H7 (cell line): ENCODE measurements at regions not wholly inside any gene's neighbourhood (a gene's known extent, or its start where the extent isn't known, plus 50 kb on each side); places are given as distances from the start of the nearest gene placed in this dataset.

Experiments used
- DNase-seq: peaks from one replicate; pipeline ENCODE4 v3.0.0; 2012
- H3K27me3 ChIP-seq: 2 replicates; pipeline ENCODE4 v1.6.0; 2011; ENCODE audit warnings: mild to moderate bottlenecking, low read length; ENCODE audit not compliant: control insufficient read depth, insufficient read depth
- H3K36me3 ChIP-seq: replicated peaks from 2 replicates; pipeline ENCODE4 v1.5.1; 2011; ENCODE audit warnings: low read length; ENCODE audit not compliant: control insufficient read depth, insufficient read depth
- H3K4me3 ChIP-seq: 2 replicates; pipeline ENCODE4 v1.5.1; 2011; ENCODE audit warnings: low read depth, mild to moderate bottlenecking, control low read depth, low read length, moderate library complexity; ENCODE audit not compliant: insufficient read depth

GRCh38 chr9:12085399-12085798, 607.8 kb upstream of the TYRP1 start:
- H3K36me3 ChIP-seq: no peaks in the 10 kb centered on the region
- peak; percentile 2 for DNase-seq
- H3K27me3 ChIP-seq: no peaks in the 10 kb centered on the region
- no peak overlapping the region for H3K4me3 ChIP-seq

DNA sequence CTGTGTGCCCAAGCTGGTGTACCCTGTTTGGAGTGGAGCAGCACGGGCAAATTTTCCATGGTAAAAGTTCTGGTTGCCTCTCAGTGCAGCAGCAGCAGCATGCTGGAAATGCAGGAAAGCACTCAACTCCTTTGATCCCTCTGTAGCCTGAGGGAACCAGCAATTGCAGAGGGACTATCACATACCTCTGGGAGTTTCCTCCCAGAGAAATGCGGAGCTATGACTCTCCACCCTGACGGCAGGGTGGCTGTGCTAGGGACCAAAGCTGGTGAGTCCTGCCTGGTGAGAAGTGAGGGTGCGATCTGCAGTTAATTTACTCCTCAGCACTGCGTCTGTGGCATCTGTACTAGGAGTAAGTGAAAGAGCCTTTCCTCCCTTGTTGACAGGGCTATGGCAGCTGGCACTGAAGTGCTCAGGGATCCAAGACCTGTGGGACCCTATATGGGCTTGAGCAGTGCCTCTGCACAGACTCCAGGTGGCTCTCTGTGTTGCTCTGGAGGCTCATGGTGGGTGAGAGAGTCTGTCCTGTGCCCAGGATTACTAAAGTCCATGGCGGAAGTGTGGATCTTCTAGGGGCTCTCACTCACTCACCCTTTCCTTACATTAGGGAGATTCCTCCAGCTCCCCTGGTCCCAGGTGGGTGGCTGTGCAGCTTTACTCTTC, 601.2 kb upstream of the TYRP1 start:
- no peak overlapping the region for H3K4me3 ChIP-seq
- DNase-seq: peak; percentile 1
- no peaks in the 10 kb centered on the region for H3K36me3 ChIP-seq
- H3K27me3 ChIP-seq: no peaks in the 10 kb centered on the region

DNA sequence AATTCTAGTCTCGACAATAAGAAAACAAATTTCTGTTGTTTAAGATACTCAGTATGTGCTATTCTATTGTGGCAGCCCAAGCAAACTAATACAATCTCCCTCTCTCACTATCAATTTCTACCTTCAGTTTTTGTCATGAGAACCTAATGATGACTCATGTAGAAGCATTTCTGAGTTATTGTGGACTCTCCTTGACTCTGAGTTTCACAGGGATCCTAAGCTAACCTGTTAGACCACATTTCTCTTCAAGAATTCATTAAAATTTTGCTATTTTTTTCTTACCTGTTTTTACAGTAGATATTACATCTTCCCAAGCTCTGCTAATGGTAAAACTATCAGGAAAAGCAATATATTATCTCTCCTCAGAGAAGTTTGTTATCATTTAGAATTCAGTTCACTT, 599.1 kb upstream of the TYRP1 start:
- H3K4me3 ChIP-seq: no peak overlapping the region
- DNase-seq: no peak
- H3K36me3 ChIP-seq: no peaks in the 10 kb centered on the region
- no peaks in the 10 kb centered on the region for H3K27me3 ChIP-seq

DNA sequence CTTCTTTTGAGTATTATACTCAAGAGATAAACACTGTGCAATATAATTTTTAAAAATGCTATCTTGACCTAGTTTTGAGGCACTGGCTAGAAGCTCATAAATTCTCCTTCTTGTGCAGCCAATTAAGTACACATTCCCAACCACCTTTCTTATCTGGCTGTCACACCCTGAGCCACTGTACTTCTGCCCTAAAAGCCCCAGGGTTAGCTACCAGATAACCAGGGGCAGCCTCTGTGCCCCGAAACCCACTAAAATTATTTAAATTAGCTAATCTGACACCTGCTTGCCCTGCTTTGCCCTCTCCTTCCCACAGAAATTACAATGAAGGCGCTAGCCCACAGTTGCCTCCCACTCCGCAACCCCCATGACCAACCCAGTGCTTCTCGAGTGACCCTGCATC, 597.3 kb upstream of the TYRP1 start:
- Histone ChIP-seq H3K27me3 (no peaks in the 10 kb centered on the region), H3K36me3 (no peaks in the 10 kb centered on the region), H3K4me3 (no peak overlapping the region)
- no peak for DNase-seq

- Histone ChIP-seq H3K4me3 (no peak overlapping the region), H3K36me3 (no peaks in the 10 kb centered on the region), H3K27me3 (no peaks in the 10 kb centered on the region)
- no peak for DNase-seq
Measured at GRCh38 chr9:12133416-12133815, 559.8 kb upstream of the TYRP1 start.

DNA sequence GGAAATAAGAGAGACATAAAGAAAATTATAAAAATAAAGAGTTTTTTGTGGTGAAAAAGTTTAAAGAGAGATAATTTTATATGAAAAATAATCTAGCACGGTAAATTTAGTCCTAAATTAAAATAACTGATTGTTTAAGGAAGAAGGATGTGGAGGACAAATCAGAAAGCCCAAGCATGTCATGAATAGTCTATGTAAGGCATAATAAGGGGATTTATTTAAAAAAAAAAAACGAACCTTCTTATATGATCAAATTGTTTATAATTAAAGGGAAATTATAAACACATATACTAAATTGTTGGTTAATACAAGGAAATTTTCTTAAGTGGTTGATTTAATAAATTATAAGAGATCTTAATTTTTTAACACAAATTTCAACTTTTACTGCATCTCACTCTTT, 551.8 kb upstream of the TYRP1 start:
- Histone ChIP-seq H3K27me3 (no peaks in the 10 kb centered on the region), H3K4me3 (no peak overlapping the region), H3K36me3 (no peaks in the 10 kb centered on the region)
- no peak for DNase-seq

DNA sequence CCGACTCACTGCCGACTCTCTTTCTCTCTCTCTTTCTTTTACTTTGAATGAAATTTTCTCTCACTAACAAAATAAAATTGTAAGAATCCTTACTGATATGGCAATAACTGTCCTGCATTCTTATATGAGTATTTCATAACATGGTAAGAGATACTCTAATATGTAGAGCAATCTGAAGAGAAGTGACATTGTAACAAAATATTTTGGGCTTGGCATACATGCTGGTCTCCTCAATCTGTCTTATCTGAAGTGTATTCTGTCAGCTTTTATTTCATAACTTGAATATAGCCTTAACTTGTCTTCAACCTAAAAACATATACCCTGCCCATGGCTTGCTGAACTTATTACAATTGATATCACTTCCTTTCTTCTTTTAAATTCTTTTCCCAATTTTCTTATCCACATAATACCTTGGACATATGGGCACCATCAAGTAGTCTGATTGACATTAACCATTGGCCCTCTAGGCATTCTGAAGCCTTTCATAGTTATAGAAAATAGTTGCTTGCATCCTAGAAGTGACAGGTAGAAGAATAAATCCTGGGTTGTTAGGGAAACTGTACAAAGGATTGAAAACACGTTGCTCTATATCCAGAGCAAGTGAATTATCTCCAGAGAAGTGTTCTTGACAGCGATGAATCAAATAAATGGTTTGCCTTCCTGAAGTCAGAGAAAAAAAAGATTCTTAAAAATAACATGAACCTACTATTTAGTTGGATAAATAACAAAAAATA, 537.6 kb upstream of the TYRP1 start:
- DNase-seq: no peak
- Histone ChIP-seq H3K4me3 (no peak overlapping the region), H3K27me3 (no peaks in the 10 kb centered on the region), H3K36me3 (no peaks in the 10 kb centered on the region)

- H3K4me3 ChIP-seq: no peak overlapping the region
- H3K27me3 ChIP-seq: no peaks in the 10 kb centered on the region
- DNase-seq: no peak
- H3K36me3 ChIP-seq: no peaks in the 10 kb centered on the region
Measured at GRCh38 chr9:12162181-12162815, 530.9 kb upstream of the TYRP1 start.

DNA sequence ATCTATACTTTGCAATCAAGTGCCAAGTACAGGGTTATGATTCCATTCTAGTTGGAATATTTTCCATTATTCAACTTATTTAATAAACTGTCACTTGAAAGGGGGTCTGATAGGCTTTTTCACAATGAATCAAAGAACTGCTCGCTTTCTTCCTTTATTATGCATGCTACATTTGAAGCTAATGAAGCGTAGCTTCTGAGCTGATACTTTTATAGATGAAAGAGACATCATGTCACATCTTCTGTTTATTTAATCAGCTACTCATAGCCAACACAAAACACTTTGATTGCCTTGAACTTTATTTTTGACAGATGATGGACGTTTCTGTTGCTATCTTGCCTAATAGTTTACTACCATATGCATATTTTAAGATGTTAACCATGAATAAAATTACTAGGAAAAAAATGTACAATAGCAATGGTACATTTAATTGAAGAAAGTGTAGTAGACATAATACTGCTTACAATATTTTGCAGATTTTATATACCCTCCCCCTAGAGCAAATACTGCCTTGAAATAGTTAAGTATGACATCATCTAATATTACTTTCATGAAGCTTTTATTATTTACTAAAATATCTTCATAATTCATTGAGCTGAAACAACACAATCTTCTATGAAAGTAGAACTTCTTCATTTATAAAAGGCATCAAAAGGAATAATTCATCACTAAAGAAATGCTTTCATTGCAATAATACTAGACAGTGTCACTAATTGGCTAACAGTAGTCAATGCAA, 529.3 kb upstream of the TYRP1 start:
- H3K4me3 ChIP-seq: no peak overlapping the region
- DNase-seq: no peak
- no peaks in the 10 kb centered on the region for H3K27me3 ChIP-seq
- H3K36me3 ChIP-seq: no peaks in the 10 kb centered on the region

DNA sequence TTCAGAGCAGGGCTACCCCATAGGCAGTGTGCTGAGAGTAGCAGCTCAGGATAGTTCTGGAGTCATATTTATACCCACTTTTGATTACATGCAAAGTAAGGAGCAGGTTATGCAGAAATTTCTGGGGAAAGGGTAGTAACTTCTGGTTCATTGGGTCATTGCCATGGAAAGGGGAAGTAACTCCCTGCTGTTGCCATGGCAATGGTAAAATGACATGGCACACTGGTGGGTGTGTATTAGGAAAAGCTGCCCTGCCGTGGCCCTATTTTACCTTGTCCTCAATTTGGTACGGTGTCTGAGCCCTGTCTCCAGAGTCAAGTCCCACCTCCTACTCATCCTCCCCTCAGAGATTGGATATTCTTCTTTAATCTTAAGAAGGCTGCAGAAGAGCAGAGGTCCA, 526.7 kb upstream of the TYRP1 start:
- no peak overlapping the region for H3K4me3 ChIP-seq
- H3K36me3 ChIP-seq: no peaks in the 10 kb centered on the region
- no peak for DNase-seq
- no peaks in the 10 kb centered on the region for H3K27me3 ChIP-seq

- no peak for DNase-seq
- Histone ChIP-seq H3K36me3 (no peaks in the 10 kb centered on the region), H3K27me3 (no peaks in the 10 kb centered on the region), H3K4me3 (no peak overlapping the region)
Measured at GRCh38 chr9:12170456-12170855, 522.7 kb upstream of the TYRP1 start.

DNA sequence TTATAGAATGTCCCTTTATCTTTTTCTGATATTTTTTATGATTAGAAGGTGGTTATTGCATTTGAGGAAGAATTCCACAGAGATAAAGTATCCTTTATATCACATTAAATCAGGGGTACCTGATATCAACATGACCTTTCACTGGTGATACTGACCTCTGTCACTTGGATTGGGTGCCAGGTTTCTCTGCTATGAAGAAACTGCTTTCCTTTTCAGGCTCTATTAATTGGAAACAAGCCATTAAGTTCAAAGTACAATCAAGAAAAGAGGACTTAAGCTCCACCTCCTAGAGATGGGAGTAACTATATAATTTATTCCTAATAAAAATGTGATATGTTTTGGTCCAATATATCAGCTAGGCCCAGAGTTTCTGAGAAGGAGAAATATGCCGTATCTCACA, 514.6 kb upstream of the TYRP1 start:
- Histone ChIP-seq H3K27me3 (no peaks in the 10 kb centered on the region), H3K4me3 (no peak overlapping the region), H3K36me3 (no peaks in the 10 kb centered on the region)
- DNase-seq: no peak

GRCh38 chr9:12182806-12183205, 510.4 kb upstream of the TYRP1 start:
- no peaks in the 10 kb centered on the region for H3K36me3 ChIP-seq
- no peaks in the 10 kb centered on the region for H3K27me3 ChIP-seq
- no peak for DNase-seq
- H3K4me3 ChIP-seq: no peak overlapping the region

- H3K36me3 ChIP-seq: no peaks in the 10 kb centered on the region
- H3K27me3 ChIP-seq: no peaks in the 10 kb centered on the region
- H3K4me3 ChIP-seq: no peak overlapping the region
- no peak for DNase-seq
Measured at GRCh38 chr9:12183321-12183720, 509.9 kb upstream of the TYRP1 start.

GRCh38 chr9:12185856-12186255, 507.3 kb upstream of the TYRP1 start:
- Histone ChIP-seq H3K4me3 (no peak overlapping the region), H3K36me3 (no peaks in the 10 kb centered on the region), H3K27me3 (no peaks in the 10 kb centered on the region)
- DNase-seq: no peak
